B cell (primary cell): ENCODE measurements at regions not wholly inside any gene's neighbourhood (a gene's known extent, or its start where the extent isn't known, plus 50 kb on each side); places are given as distances from the start of the nearest gene placed in this dataset.

Experiments
- ATAC-seq: fragments of 200-7000 bp; cut with Tn5 transposase; one replicate; pipeline ENCODE4 v1.10.0; 2021; ENCODE audit warnings: low read depth, mild to moderate bottlenecking, moderate number of reproducible peaks, moderate library complexity
- CTCF ChIA-PET: fragments of 350-600 bp; sonication (Branson Sonifier 250); formaldehyde crosslinking; loops from one replicate; lab custom pipeline; 2021; ENCODE audit warnings: antibody characterized with exemption, inconsistent platforms; lab: Charles Lee
- POLR2A ChIA-PET: fragments of 350-600 bp; sonication (Branson Sonifier 250); formaldehyde crosslinking; loops from one replicate; lab custom pipeline; 2021; ENCODE audit warnings: antibody characterized with exemption; lab: Charles Lee
- DNase-seq: peaks from one replicate; pipeline ENCODE4 v3.0.0; 2013
- H2AFZ ChIP-seq: 2 replicates; pipeline ENCODE4 v1.6.1; 2012; ENCODE audit warnings: mild to moderate bottlenecking, low read depth, low read length; ENCODE audit not compliant: insufficient read depth, poor library complexity, severe bottlenecking
- H3K27ac ChIP-seq, 2 donors: 1 replicate in 1 of 2; 2 replicates in 1 of 2; pipeline ENCODE4 v1.5.1; 2012 to 2013; ENCODE audit warnings: low read length in 2 of 2, mild to moderate bottlenecking in 2 of 2, moderate library complexity in 1 of 2
- H3K27me3 ChIP-seq, 4 experiments: fragments of 200-600 bp in 1 of 4; sonication (generic) in 1 of 4; replicated peaks in 1 of 4; 1 replicate in 2 of 4; 2 replicates in 2 of 4; pipeline versions ENCODE4 v1.6.1 to v1.7.0; 2013 to 2016; ENCODE audit warnings: low read length in 3 of 4, mild to moderate bottlenecking in 2 of 4, mixed read lengths in 1 of 4, moderate library complexity in 1 of 4; ENCODE audit not compliant: insufficient read depth in 4 of 4, control insufficient read depth in 3 of 4; ENCODE audit errors: control extremely low read depth in 1 of 4
- H3K36me3 ChIP-seq, 2 experiments: replicated peaks in 1 of 2; 1 replicate in 1 of 2; 2 replicates in 1 of 2; pipeline versions ENCODE4 v1.6.1 to v1.7.1; 2013; ENCODE audit warnings: low read length in 1 of 2; ENCODE audit not compliant: insufficient read depth in 2 of 2, control insufficient read depth in 1 of 2; ENCODE audit errors: control extremely low read depth in 1 of 2, extremely low read depth in 1 of 2
- H3K4me1 ChIP-seq, 2 donors: fragments of 200-600 bp in 1 of 2; sonication (generic) in 1 of 2; 1 replicate in 1 of 2; 2 replicates in 1 of 2; pipeline versions ENCODE4 v1.5.1 to v1.6.1; 2013 to 2017; ENCODE audit warnings: low read length in 2 of 2; ENCODE audit not compliant: control insufficient read depth in 2 of 2, insufficient read depth in 2 of 2
- H3K4me2 ChIP-seq: replicated peaks from 2 replicates; pipeline ENCODE3; 2012; ENCODE audit warnings: mild to moderate bottlenecking, low read depth, low read length; ENCODE audit not compliant: poor library complexity, severe bottlenecking
- H3K4me3 ChIP-seq, 5 experiments: fragments of 200-600 bp in 1 of 5; sonication (generic) in 1 of 5; 1 replicate in 3 of 5; 2 replicates in 2 of 5; pipeline versions ENCODE4 v1.5.1 to v1.7.0; 2011 to 2016; ENCODE audit warnings: low read length in 4 of 5, mild to moderate bottlenecking in 4 of 5, low read depth in 2 of 5, control low read depth in 1 of 5, moderate library complexity in 1 of 5; ENCODE audit not compliant: insufficient read depth in 1 of 5; ENCODE audit errors: control extremely low read depth in 1 of 5, extremely low read depth in 1 of 5
- H3K79me2 ChIP-seq: fragments of 200-600 bp; sonication (generic); one replicate; pipeline ENCODE4 v1.6.0; 2016; ENCODE audit warnings: low read length; ENCODE audit not compliant: control insufficient read depth, insufficient read depth
- H3K9ac ChIP-seq: fragments of 200-600 bp; sonication (generic); 2 replicates; pipeline ENCODE4 v1.6.1; 2017; ENCODE audit warnings: mild to moderate bottlenecking, low read length, moderate library complexity
- H3K9me3 ChIP-seq, 3 donors: one replicate each; pipeline versions ENCODE4 v1.6.1 to v1.7.1; 2013; ENCODE audit warnings: low read length in 2 of 3; ENCODE audit not compliant: control insufficient read depth in 2 of 3, insufficient read depth in 1 of 3; ENCODE audit errors: control extremely low read depth in 1 of 3
- H4K20me1 ChIP-seq: 2 replicates; pipeline ENCODE4 v1.6.0; 2012; ENCODE audit warnings: mild to moderate bottlenecking, low read length; ENCODE audit not compliant: insufficient read depth, control insufficient read depth, poor library complexity, severe bottlenecking
- H3K27ac Mint-ChIP-seq: one replicate; pipeline ENCODE4 v1.8.0; 2021; ENCODE audit warnings: mixed read lengths
- H3K27me3 Mint-ChIP-seq: one replicate; pipeline ENCODE4 v1.8.0; 2021; ENCODE audit warnings: mixed read lengths
- H3K4me1 Mint-ChIP-seq: one replicate; pipeline ENCODE4 v1.8.0; 2021; ENCODE audit warnings: mixed read lengths
- H3K4me3 Mint-ChIP-seq: one replicate; pipeline ENCODE4 v1.8.0; 2021; ENCODE audit warnings: mixed read lengths
- H3K9me3 Mint-ChIP-seq: one replicate; pipeline ENCODE4 v1.8.0; 2022; ENCODE audit warnings: mixed read lengths; ENCODE audit not compliant: insufficient read depth
- EZH2 ChIP-seq: IDR thresholded peaks from 2 replicates; pipeline ENCODE4 v1.6.1; 2012; ENCODE audit warnings: borderline replicate concordance, low read depth, mild to moderate bottlenecking, moderate library complexity, low read length; ENCODE audit not compliant: insufficient read depth, poor library complexity, severe bottlenecking
- WGBS: methylation state at CpG from one replicate; pipeline ENCODE4 v1.1.5; 2013; ENCODE audit warnings: missing lambda C conversion rate; ENCODE audit not compliant: insufficient coverage; 5-methylcytosine and 5-hydroxymethylcytosine counted together
- intact Hi-C: fragments of 100-400 bp; cut with micrococcal nuclease; formaldehyde crosslinking; loops from one replicate; pipeline ENCODE4 v1.10.0; 2022
- TF ChIP-seq, protein P1 (sequence below): fragments of 200-600 bp; IDR thresholded peaks from one replicate; pipeline ENCODE4 v1.8.0; 2022; ENCODE audit warnings: antibody characterized with exemption, mild to moderate bottlenecking

DNA sequence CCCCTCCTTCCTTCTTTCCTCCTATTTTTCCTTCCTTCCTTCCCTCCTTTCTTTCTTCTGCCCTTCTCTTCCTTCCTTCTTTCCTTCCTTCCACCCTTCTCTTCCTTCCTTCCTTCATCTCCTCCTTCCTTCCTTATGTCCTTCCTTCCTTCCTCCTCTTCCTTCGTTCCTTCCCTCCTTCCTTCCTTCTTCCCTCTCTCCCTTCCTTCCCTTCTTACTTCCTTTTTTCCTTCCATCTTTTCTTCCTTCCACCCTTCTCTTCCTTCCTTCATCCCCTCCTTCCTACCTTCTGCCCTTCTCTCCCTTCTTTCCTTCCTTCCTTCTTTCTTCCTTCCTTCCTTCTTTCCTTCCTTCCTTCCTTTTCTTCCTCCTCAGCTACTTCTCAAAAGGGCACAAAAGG is 287.3 kb upstream of the ZNF507 start:
- Histone ChIP-seq H3K4me3 (no peak overlapping the region), H3K4me1 (no peaks in the 10 kb centered on the region), H4K20me1 (no peaks in the 10 kb centered on the region), H3K4me2 (no peak overlapping the region), H3K27ac (no peak overlapping the region), H2AFZ (no peak overlapping the region), H3K36me3 (no peaks in the 10 kb centered on the region), H3K9me3 (peaks cover 0 to 36% (median 0%) of the 10 kb centered on the region in 3 donors), H3K27me3 (no peaks in the 10 kb centered on the region), H3K9ac (no peak overlapping the region), H3K79me2 (no peaks in the 10 kb centered on the region)
- no peak overlapping the region for H3K4me3 Mint-ChIP-seq
- no peak for DNase-seq
- CTCF ChIA-PET, result no interaction called here
- peaks cover 5% of the 10 kb centered on the region for H3K9me3 Mint-ChIP-seq
- H3K27ac Mint-ChIP-seq, result no peak overlapping the region
- no peaks in the 10 kb centered on the region for H3K27me3 Mint-ChIP-seq
- WGBS, result 70% methylated on average over 1 of the region's 1 CpG
- intact Hi-C loops, result no loop called here
- no peaks in the 10 kb centered on the region for H3K4me1 Mint-ChIP-seq
- POLR2A ChIA-PET, result no interaction called here
- no peak for ATAC-seq
- TF ChIP-seq, protein P1, sequence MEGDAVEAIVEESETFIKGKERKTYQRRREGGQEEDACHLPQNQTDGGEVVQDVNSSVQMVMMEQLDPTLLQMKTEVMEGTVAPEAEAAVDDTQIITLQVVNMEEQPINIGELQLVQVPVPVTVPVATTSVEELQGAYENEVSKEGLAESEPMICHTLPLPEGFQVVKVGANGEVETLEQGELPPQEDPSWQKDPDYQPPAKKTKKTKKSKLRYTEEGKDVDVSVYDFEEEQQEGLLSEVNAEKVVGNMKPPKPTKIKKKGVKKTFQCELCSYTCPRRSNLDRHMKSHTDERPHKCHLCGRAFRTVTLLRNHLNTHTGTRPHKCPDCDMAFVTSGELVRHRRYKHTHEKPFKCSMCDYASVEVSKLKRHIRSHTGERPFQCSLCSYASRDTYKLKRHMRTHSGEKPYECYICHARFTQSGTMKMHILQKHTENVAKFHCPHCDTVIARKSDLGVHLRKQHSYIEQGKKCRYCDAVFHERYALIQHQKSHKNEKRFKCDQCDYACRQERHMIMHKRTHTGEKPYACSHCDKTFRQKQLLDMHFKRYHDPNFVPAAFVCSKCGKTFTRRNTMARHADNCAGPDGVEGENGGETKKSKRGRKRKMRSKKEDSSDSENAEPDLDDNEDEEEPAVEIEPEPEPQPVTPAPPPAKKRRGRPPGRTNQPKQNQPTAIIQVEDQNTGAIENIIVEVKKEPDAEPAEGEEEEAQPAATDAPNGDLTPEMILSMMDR, result no peak
- TF ChIP-seq EZH2, result no peak

DNA sequence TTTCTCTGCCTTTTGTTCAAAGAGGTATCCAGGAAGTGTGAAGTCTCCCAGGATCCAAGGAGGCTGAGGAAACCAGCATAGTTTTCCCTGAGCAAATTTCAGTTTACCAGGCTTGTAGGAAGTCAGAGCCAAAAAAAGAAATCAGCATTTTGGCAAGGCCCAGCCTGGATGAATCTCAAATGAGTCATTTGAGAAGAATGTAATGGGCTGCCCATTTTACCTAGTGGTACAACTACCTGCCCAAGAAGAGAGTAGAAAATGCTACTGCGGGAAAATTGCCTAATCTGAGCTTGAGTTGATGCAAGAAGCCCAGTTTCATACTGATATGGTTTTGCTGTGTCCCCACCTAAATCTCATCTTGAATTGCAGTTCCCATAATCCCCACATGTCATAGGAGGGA is 284.1 kb upstream of the ZNF507 start:
- Mint-ChIP-seq H3K27me3 (no peaks in the 10 kb centered on the region), H3K4me1 (no peaks in the 10 kb centered on the region), H3K9me3 (peaks cover 7% of the 10 kb centered on the region), H3K27ac (no peak overlapping the region), H3K4me3 (no peak overlapping the region)
- no peaks in the 10 kb centered on the region for H3K79me2 ChIP-seq
- no peak for TF ChIP-seq EZH2
- TF ChIP-seq, protein P1, result no peak
- H3K9ac ChIP-seq, result no peak overlapping the region
- DNase-seq, result no peak
- peaks cover 0 to 47% (median 0%) of the 10 kb centered on the region in 3 donors for H3K9me3 ChIP-seq
- H4K20me1 ChIP-seq, result no peaks in the 10 kb centered on the region
- no peaks in the 10 kb centered on the region for H3K27me3 ChIP-seq
- H3K4me1 ChIP-seq, result no peaks in the 10 kb centered on the region
- intact Hi-C loops, result no loop called here
- ATAC-seq, result no peak
- CTCF ChIA-PET, result no interaction called here
- POLR2A ChIA-PET, result no interaction called here
- WGBS, result no CpG with 5 or more reads among the region's 1 CpG
- no peak overlapping the region for H2AFZ ChIP-seq
- no peaks in the 10 kb centered on the region for H3K36me3 ChIP-seq
- H3K4me2 ChIP-seq, result no peak overlapping the region
- no peak overlapping the region for H3K27ac ChIP-seq
- no peak overlapping the region for H3K4me3 ChIP-seq
